Astrocyte of the cerebellum (primary cell): ENCODE measurements at regions not wholly inside any gene's neighbourhood (a gene's known extent, or its start where the extent isn't known, plus 50 kb on each side); places are given as distances from the start of the nearest gene placed in this dataset.

ENCODE experiments used
- DNase-seq: peaks from one replicate; pipeline ENCODE4 v3.0.0-alpha.2; 2011; ENCODE audit warnings: low read depth
- H3K4me3 ChIP-seq: 2 replicates; pipeline ENCODE4 v1.5.1; 2011; ENCODE audit warnings: mild to moderate bottlenecking, low read depth, low read length, moderate library complexity
- in situ Hi-C: cut with HindIII; loops from 2 replicates; pipeline ENCODE4 v1.10.0; 2017; ENCODE audit warnings: low sequenced_read_pairs
- TF ChIP-seq, protein P1 (sequence below): IDR thresholded peaks from 2 replicates; pipeline ENCODE4 v1.5.1; 2012; ENCODE audit warnings: low read length, low read depth, moderate library complexity, mild to moderate bottlenecking; ENCODE audit errors: missing control alignments

DNA sequence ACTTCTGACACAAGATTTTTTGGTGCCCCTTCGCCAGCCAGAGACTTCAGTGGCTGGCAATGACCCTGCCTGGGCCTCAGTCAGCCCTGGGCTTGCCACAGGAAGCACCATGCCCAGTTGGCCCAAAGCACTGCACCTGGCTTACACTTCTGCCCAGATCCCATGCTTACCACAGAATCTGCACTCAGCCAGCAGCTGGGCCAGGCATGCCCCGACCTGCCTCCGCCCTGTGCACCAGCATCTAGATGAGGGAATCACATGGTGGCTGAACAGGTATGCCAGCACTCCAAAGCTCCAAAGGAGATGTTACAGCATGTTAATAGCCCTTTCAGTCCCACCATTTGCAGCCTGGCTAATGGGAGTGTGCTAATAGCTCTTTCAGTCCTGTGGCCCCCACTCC, 690.9 kb downstream of the SLITRK6 start:
- TF ChIP-seq, protein P1, sequence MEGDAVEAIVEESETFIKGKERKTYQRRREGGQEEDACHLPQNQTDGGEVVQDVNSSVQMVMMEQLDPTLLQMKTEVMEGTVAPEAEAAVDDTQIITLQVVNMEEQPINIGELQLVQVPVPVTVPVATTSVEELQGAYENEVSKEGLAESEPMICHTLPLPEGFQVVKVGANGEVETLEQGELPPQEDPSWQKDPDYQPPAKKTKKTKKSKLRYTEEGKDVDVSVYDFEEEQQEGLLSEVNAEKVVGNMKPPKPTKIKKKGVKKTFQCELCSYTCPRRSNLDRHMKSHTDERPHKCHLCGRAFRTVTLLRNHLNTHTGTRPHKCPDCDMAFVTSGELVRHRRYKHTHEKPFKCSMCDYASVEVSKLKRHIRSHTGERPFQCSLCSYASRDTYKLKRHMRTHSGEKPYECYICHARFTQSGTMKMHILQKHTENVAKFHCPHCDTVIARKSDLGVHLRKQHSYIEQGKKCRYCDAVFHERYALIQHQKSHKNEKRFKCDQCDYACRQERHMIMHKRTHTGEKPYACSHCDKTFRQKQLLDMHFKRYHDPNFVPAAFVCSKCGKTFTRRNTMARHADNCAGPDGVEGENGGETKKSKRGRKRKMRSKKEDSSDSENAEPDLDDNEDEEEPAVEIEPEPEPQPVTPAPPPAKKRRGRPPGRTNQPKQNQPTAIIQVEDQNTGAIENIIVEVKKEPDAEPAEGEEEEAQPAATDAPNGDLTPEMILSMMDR = no peak
- H3K4me3 ChIP-seq = no peak overlapping the region
- in situ Hi-C loops = no loop called here
- DNase-seq = no peak

DNA sequence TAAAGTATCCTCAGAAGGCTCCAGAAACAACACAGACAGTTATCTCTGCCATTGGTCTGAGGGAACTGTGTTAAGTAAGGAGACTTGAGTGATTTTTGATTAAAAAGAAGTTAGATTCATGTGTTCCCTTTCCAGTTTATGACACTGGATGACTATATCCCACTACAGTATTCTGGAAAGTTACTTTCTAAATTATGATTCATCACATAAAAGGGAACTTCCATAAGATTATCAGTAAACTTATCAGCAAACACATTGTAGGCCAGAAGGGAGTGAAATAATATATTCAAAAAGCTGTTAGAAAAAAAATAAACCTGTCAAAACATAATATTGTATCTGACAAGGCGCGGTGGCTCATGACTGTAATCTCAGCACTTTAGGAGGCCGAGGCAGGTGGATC, 700.0 kb downstream of the SLITRK6 start:
- TF ChIP-seq, protein P1 = no peak
- DNase-seq = no peak
- H3K4me3 ChIP-seq = no peak overlapping the region
- in situ Hi-C loops = no loop called here

- H3K4me3 ChIP-seq = no peak overlapping the region
- no peak for DNase-seq
- TF ChIP-seq, protein P1 = no peak
- in situ Hi-C loops = no loop called here
These were observed 703.6 kb downstream of the SLITRK6 start for GRCh38 chr13:85095418-85096272.

DNA sequence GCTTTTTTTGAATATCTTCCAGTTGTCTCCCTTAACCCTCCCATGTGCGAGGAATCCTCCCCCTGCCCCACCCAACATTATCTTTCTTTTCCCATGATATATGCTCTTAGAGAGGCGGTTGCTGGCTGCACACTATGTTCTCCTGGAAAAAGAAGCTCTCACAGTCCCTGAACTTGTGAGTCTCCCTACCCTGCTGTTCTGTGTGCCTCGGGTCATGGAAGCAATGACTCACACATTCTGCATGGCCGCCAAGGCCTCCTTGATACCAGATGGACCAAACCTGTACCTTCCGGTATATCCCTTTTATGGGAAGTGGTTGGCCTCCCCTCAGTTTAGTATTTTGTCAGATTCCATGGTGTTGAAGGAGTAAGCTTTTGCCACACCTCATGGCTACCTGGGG, 705.4 kb downstream of the SLITRK6 start:
- peak; percentile 8 for DNase-seq
- in situ Hi-C loops = no loop called here
- no peak overlapping the region for H3K4me3 ChIP-seq
- TF ChIP-seq, protein P1 = no peak

- in situ Hi-C loops = no loop called here
- H3K4me3 ChIP-seq = no peak overlapping the region
- TF ChIP-seq, protein P1 = no peak
- peak; percentile 2 for DNase-seq
These were observed 707.5 kb downstream of the SLITRK6 start for GRCh38 chr13:85091631-85092234.

- in situ Hi-C loops = no loop called here
These were observed 710.0 kb downstream of the SLITRK6 start for GRCh38 chr13:85089186-85089585.

More at GRCh38 chr13:85089186-85089585, 710.0 kb downstream of the SLITRK6 start:
- no peak overlapping the region for H3K4me3 ChIP-seq
- no peak for DNase-seq
- TF ChIP-seq, protein P1 = no peak
